K562 (cell line): ENCODE measurements at regions not wholly inside any gene's neighbourhood (a gene's known extent, or its start where the extent isn't known, plus 50 kb on each side); places are given as distances from the start of the nearest gene placed in this dataset.

Source experiments
- ATAC-seq: fragments of 200-7000 bp; cut with Tn5 transposase; 3 replicates; pipeline ENCODE4 v1.9.1; 2020; ENCODE audit warnings: moderate library complexity
- BruUV-seq: library from RNA; stranded (reverse); fragments of 400-500 nt; replicated peaks from 2 replicates; lab custom pipeline; 2021; lab: Mats Ljungman, UMichigan
- CTCF ChIA-PET: fragments of 300-600 bp; formaldehyde crosslinking; extraction: SDS; loops from one replicate; lab custom pipeline; 2021; ENCODE audit warnings: low intra/inter-chr PET ratio; lab: Yijun Ruan, JAX
- POLR2A ChIA-PET: fragments of 300-600, 350-650 bp; sonication (Branson Sonifier 250); formaldehyde crosslinking; extraction: SDS; loops from one replicate; lab custom pipeline; 2021; ENCODE audit warnings: antibody characterized with exemption, inconsistent platforms; lab: Yijun Ruan, JAX
- DNase-seq, 4 experiments: peaks; one replicate each; pipeline versions ENCODE4 v3.0.0 to v3.0.0-alpha.2; 2011 to 2018; ENCODE audit warnings: low spot score in 3 of 4, mixed read lengths in 3 of 4; ENCODE audit errors: extremely low read depth in 1 of 4
- FAIRE-seq: peaks from 2 replicates; lab custom pipeline; 2011; peaks lifted over from hg19 to GRCh38; lab: Jason Lieb, UNC
- H2AFZ ChIP-seq: 2 replicates; pipeline ENCODE4 v1.6.0; 2011; ENCODE audit warnings: low read depth, low read length, control low read depth, inconsistent platforms
- H3K27ac ChIP-seq: fragments of 200-600 bp; 3 replicates; pipeline ENCODE4 v1.8.0; 2011; ENCODE audit warnings: low read depth, mild to moderate bottlenecking, control low read depth, inconsistent platforms, low read length, moderate library complexity, mixed read lengths; ENCODE audit errors: extremely low read depth
- H3K27me3 ChIP-seq, 2 experiments: fragments of 300-600 bp in 1 of 2; 2 replicates in 1 of 2; 3 replicates in 1 of 2; pipeline versions ENCODE4 v1.6.0 to v1.8.0; 2011; ENCODE audit warnings: inconsistent platforms in 2 of 2, low read length in 2 of 2, mild to moderate bottlenecking in 1 of 2, mixed read lengths in 1 of 2, moderate library complexity in 1 of 2; ENCODE audit not compliant: control insufficient read depth in 2 of 2, insufficient read depth in 2 of 2
- H3K36me3 ChIP-seq: fragments of 300-600 bp; 3 replicates; pipeline ENCODE4 v1.8.0; 2011; ENCODE audit warnings: mild to moderate bottlenecking, low read length, inconsistent platforms; ENCODE audit not compliant: control insufficient read depth, insufficient read depth
- H3K4me1 ChIP-seq, 2 experiments: fragments of 200-600 bp in 1 of 2; replicated peaks in 1 of 2; 2 replicates in 1 of 2; 3 replicates in 1 of 2; pipeline versions ENCODE4 v1.5.1 to v1.8.0; 2011; ENCODE audit warnings: inconsistent platforms in 2 of 2, low read length in 2 of 2, mild to moderate bottlenecking in 1 of 2, mixed read lengths in 1 of 2, moderate library complexity in 1 of 2; ENCODE audit not compliant: control insufficient read depth in 2 of 2, insufficient read depth in 2 of 2
- H3K4me2 ChIP-seq: 2 replicates; pipeline ENCODE4 v1.6.1; 2011; ENCODE audit warnings: low read length, control low read depth, inconsistent platforms, mixed read lengths; ENCODE audit not compliant: insufficient read depth
- H3K4me3 ChIP-seq: fragments of 200-600 bp; sonication (generic), shearing (Covaris generic); 2 replicates; pipeline ENCODE4 v1.5.1; 2016; ENCODE audit warnings: control low read depth, inconsistent platforms
- H3K79me2 ChIP-seq: fragments of 200-600 bp; 3 replicates; pipeline ENCODE4 v1.8.0; 2011; ENCODE audit warnings: low read length, inconsistent platforms; ENCODE audit not compliant: control insufficient read depth, insufficient read depth
- H3K9ac ChIP-seq, 2 experiments: 2 replicates each; pipeline versions ENCODE4 v1.6.0 to v1.6.1; 2011; ENCODE audit warnings: low read depth in 2 of 2, low read length in 2 of 2, control low read depth in 1 of 2, inconsistent platforms in 1 of 2, mild to moderate bottlenecking in 1 of 2, mixed read lengths in 1 of 2; ENCODE audit not compliant: insufficient read depth in 1 of 2
- H3K9me1 ChIP-seq: one replicate; pipeline ENCODE4 v1.6.0; 2011; ENCODE audit warnings: inconsistent platforms, mild to moderate bottlenecking, low read length, moderate library complexity; ENCODE audit not compliant: control insufficient read depth, insufficient read depth
- H3K9me3 ChIP-seq: replicated peaks from 2 replicates; pipeline ENCODE4 v1.5.1; 2011; ENCODE audit warnings: low read depth, low read length, inconsistent platforms; ENCODE audit not compliant: control insufficient read depth, insufficient read depth
- H4K20me1 ChIP-seq: replicated peaks from 2 replicates; pipeline ENCODE4 v1.6.1; 2011; ENCODE audit warnings: low read length, inconsistent platforms, mixed read lengths; ENCODE audit not compliant: control insufficient read depth, insufficient read depth
- BDP1 ChIP-seq: IDR thresholded peaks from 3 replicates; pipeline ENCODE4 v1.6.1; 2011; ENCODE audit not compliant: insufficient read length, insufficient read depth
- FOXA1 ChIP-seq: fragments of 450-650 bp; IDR thresholded peaks from 2 replicates; pipeline ENCODE4 v1.6.1; 2016; ENCODE audit warnings: mild to moderate bottlenecking, borderline replicate concordance
- GTF2E2 ChIP-seq: fragments of 200-800 bp; sonication (Bioruptor generic); IDR thresholded peaks from 2 replicates; pipeline ENCODE4 v1.6.1; 2016; ENCODE audit warnings: missing genetic modification characterization, missing compliant biosample characterization
- HEY1 ChIP-seq: fragments of 250-450 bp; sonication (Bioruptor Pico); IDR thresholded peaks from 2 replicates; pipeline ENCODE4 v1.5.0; 2020; ENCODE audit warnings: mild to moderate bottlenecking, moderate library complexity, borderline replicate concordance
- HINFP ChIP-seq: fragments of 450-650 bp; conservative IDR thresholded peaks from 2 replicates; pipeline ENCODE4 v1.6.1; 2016; ENCODE audit warnings: missing genetic modification characterization, low read depth, mild to moderate bottlenecking, control low read depth, missing compliant biosample characterization
- NFRKB ChIP-seq: fragments of 450-650 bp; IDR thresholded peaks from 2 replicates; pipeline ENCODE4 v1.6.1; 2016; ENCODE audit warnings: low read depth
- SMAD2 ChIP-seq: fragments of 150-350 bp; IDR thresholded peaks from 2 replicates; pipeline ENCODE4 v1.6.1; 2014; ENCODE audit warnings: low read depth, mild to moderate bottlenecking, low read length
- ZBTB8A ChIP-seq: fragments of 450-650 bp; IDR thresholded peaks from 2 replicates; pipeline ENCODE4 v1.6.1; 2018; ENCODE audit warnings: mild to moderate bottlenecking, moderate library complexity; ENCODE audit not compliant: partially characterized antibody
- ZNF165 ChIP-seq: fragments of 250-450 bp; sonication (Bioruptor Pico); IDR thresholded peaks from 2 replicates; pipeline ENCODE4 v1.4.0; 2020; ENCODE audit warnings: borderline replicate concordance
- ZNF518B ChIP-seq: fragments of 250-450 bp; sonication (Bioruptor Pico); IDR thresholded peaks from 2 replicates; pipeline ENCODE4 v1.5.0; 2021; ENCODE audit warnings: mild to moderate bottlenecking, moderate library complexity
- WGBS: fragments of 100-300 bp; shearing (Covaris generic); methylation state at CpG from one replicate; pipeline ENCODE4 v1.1.6; 2016; ENCODE audit warnings: low coverage, mixed read lengths; ENCODE audit not compliant: insufficient coverage; ENCODE audit errors: missing lambda C conversion rate; 5-methylcytosine and 5-hydroxymethylcytosine counted together
- in situ Hi-C: fragments of 300-500 bp; cut with MboI; formaldehyde crosslinking; loops from 4 replicates; pipeline ENCODE4 v1.15.0; 2018; ENCODE audit warnings: inconsistent platforms, mixed read lengths
- intact Hi-C: fragments of 100-400 bp; cut with micrococcal nuclease; formaldehyde crosslinking; loops from 2 replicates; pipeline ENCODE4 v1.14.2; 2022

GRCh38 chr2:206887745-206888144, 51.6 kb upstream of the CPO start:
- WGBS, result 0% methylated on average over 1 of the region's 1 CpG
- in situ Hi-C loops (no loop called here), intact Hi-C loops (no loop called here)
- H2AFZ ChIP-seq, result no peak overlapping the region
- no peaks in the 10 kb centered on the region for H3K4me1 ChIP-seq
- H3K4me2 ChIP-seq, result no peak overlapping the region
- FAIRE-seq (no peak), DNase-seq (no peak), ATAC-seq (no peak)
- no peaks in the 10 kb centered on the region for H3K79me2 ChIP-seq
- H3K4me3 ChIP-seq, result no peak overlapping the region
- no peaks in the 10 kb centered on the region for H3K9me3 ChIP-seq
- no peak for TF ChIP-seq HINFP (tag)
- TF ChIP-seq NFRKB, result no peak
- TF ChIP-seq ZNF518B, result no peak
- TF ChIP-seq BDP1, result no peak
- no peak for TF ChIP-seq SMAD2
- no peak for TF ChIP-seq GTF2E2 (tag)
- no peak for TF ChIP-seq ZBTB8A
- no peak for TF ChIP-seq ZNF165 (CRISPR knock-in tag)
- TF ChIP-seq HEY1 (CRISPR knock-in tag), result no peak
- TF ChIP-seq FOXA1, result no peak
- H3K36me3 ChIP-seq, result no peaks in the 10 kb centered on the region
- no peak overlapping the region for H3K9ac ChIP-seq
- BruUV-seq, result no TSS peak
- no peak overlapping the region for H3K27ac ChIP-seq
- POLR2A ChIA-PET, result no interaction called here
- CTCF ChIA-PET, result no interaction called here
- H3K27me3 ChIP-seq, result no peaks in the 10 kb centered on the region
- H4K20me1 ChIP-seq, result no peaks in the 10 kb centered on the region
- H3K9me1 ChIP-seq, result no peaks in the 10 kb centered on the region
